RWPE1 (cell line): ENCODE measurements at regions not wholly inside any gene's neighbourhood (a gene's known extent, or its start where the extent isn't known, plus 50 kb on each side); places are given as distances from the start of the nearest gene placed in this dataset.
"Not testable (repeated sequence)": the region's sequence is repeated elsewhere in the genome, so short reads cannot be mapped to it uniquely, and the experiment has no call there.

Experiments used
- CTCF ChIA-PET: fragments of 350-600 bp; sonication (Branson Sonifier 250); formaldehyde crosslinking; extraction: SDS; loops from one replicate; lab custom pipeline; 2021; lab: Yijun Ruan, JAX
- POLR2A ChIA-PET: fragments of 400-600 bp; formaldehyde crosslinking; extraction: SDS; loops from one replicate; lab custom pipeline; 2020; ENCODE audit warnings: antibody characterized with exemption; ENCODE audit not compliant: low non-redundant PET; lab: Yijun Ruan, JAX
- DNase-seq: peaks from one replicate; pipeline ENCODE4 v3.0.0; 2012; ENCODE audit warnings: low spot score
- H3K27ac ChIP-seq: fragments of 450-650 bp; 2 replicates; pipeline ENCODE4 v1.5.1; 2017
- TF ChIP-seq, protein P1 (sequence below): fragments of 450-650 bp; conservative IDR thresholded peaks from 2 replicates; pipeline ENCODE4 v1.5.1; 2017; ENCODE audit warnings: low read depth, mild to moderate bottlenecking

DNA sequence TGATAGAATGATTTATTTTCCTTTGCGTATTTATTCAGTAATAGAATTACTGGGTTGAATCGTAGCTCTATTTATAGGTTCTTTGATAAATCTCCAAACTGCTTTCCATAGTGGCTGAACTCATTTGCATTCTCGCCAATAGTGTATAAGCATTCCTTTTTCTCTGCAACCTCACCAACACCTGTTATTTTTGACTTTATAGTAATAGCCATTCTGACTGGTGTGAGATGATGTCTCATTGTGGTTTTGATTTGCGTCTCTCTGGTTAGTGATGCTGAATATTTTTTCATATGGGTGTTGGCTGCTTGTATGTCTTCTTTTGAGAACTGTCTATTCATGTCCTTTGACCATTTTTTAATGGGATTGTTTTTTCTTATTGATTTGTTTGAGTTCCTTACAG is 160.7 kb downstream of the MID1IP1 start:
- ChIA-PET POLR2A (no interaction called here), CTCF (no interaction called here)
- H3K27ac ChIP-seq, result no peak overlapping the region
- no peak for DNase-seq
- TF ChIP-seq, protein P1, sequence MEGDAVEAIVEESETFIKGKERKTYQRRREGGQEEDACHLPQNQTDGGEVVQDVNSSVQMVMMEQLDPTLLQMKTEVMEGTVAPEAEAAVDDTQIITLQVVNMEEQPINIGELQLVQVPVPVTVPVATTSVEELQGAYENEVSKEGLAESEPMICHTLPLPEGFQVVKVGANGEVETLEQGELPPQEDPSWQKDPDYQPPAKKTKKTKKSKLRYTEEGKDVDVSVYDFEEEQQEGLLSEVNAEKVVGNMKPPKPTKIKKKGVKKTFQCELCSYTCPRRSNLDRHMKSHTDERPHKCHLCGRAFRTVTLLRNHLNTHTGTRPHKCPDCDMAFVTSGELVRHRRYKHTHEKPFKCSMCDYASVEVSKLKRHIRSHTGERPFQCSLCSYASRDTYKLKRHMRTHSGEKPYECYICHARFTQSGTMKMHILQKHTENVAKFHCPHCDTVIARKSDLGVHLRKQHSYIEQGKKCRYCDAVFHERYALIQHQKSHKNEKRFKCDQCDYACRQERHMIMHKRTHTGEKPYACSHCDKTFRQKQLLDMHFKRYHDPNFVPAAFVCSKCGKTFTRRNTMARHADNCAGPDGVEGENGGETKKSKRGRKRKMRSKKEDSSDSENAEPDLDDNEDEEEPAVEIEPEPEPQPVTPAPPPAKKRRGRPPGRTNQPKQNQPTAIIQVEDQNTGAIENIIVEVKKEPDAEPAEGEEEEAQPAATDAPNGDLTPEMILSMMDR, result no peak

GRCh38 chrX:38963244-38963643 is 162.0 kb downstream of the MID1IP1 start:
- DNase-seq, H3K27ac ChIP-seq, POLR2A ChIA-PET, CTCF ChIA-PET: not testable (repeated sequence)

DNA sequence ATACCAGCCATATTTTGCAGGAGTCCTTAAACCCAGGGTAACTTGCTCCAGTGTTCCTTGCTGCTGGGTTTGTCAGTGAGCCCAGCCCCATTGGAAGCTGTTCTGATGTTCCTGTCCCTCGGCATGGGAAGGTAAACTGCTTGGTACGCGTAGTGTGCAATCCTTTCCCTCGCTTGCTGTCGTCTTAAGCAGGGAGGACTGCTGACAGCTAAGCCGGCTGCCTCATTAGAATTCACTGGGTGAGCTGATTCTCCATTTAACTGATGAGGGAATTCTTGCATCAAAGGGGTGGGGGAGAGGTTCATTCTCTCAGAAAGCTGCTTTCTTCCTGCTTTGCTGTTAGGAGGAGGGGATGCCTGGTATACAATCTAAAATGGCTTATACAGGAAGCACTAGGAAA is 164.6 kb downstream of the MID1IP1 start:
- no peak for DNase-seq
- H3K27ac ChIP-seq, result no peak overlapping the region
- ChIA-PET POLR2A (no interaction called here), CTCF (no interaction called here)
- TF ChIP-seq, protein P1, result no peak

DNA sequence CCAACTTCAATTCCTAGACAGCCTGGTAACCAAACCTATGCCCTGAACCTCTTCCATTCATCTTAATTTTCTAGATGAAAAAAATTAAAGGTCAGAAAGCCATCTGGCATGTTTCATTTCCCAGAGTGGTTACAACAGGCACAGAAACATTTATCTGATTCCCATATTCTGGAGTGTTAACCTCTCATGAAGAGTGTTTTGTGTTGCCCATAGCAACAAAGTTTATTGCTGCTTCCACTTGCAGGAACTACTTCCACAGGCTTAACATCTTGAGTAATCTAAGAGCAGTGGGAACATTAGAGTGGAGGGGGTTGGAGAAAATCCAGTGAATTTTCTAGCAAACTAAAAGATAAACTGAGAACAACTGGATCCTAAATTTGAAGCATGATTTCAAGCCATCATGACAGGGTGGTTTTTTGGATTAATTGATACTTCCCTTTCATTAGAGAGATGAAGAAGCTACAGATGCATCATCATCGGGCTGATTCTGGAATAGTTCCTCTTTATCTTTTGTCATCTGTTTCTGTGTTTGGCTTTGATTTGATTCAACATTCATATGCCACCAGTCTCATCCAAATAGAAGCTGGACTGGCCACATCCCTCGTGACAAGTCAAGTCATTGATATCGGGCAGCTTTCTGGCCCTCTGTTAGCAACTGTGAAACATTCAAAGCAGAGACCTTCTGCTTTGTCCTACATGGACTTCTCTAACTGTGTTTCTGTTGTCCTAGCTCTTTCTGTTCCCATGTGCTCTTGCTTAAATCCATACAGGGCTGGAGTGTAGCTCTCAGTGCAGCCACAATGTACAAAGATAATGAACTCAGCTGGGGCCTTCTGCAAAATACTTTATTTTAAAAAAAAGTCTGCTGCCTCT is 167.3 kb downstream of the MID1IP1 start:
- DNase-seq, result no peak
- H3K27ac ChIP-seq, result no peak overlapping the region
- ChIA-PET CTCF (no interaction called here), POLR2A (no interaction called here)
- TF ChIP-seq, protein P1, result no peak

GRCh38 chrX:38970074-38970473 is 168.8 kb downstream of the MID1IP1 start:
- TF ChIP-seq, protein P1, result no peak
- ChIA-PET POLR2A (no interaction called here), CTCF (no interaction called here)

GRCh38 chrX:38970845-38971244 is 169.6 kb downstream of the MID1IP1 start:
- CTCF ChIA-PET, result no interaction called here
- POLR2A ChIA-PET, result no interaction called here

More at GRCh38 chrX:38970074-38970473, 168.8 kb downstream of the MID1IP1 start:
- H3K27ac ChIP-seq, result no peak overlapping the region
- DNase-seq, result no peak

GRCh38 chrX:38973322-38973721 is 172.1 kb downstream of the MID1IP1 start:
- DNase-seq, result no peak
- POLR2A ChIA-PET, result no interaction called here
- CTCF ChIA-PET, result no interaction called here
- no peak overlapping the region for H3K27ac ChIP-seq
- TF ChIP-seq, protein P1, result no peak

More at GRCh38 chrX:38970845-38971244, 169.6 kb downstream of the MID1IP1 start:
- no peak for DNase-seq
- TF ChIP-seq, protein P1, result no peak
- H3K27ac ChIP-seq, result no peak overlapping the region
